NB4 (cell line): ENCODE measurements at regions not wholly inside any gene's neighbourhood (a gene's known extent, or its start where the extent isn't known, plus 50 kb on each side); places are given as distances from the start of the nearest gene placed in this dataset.

Source experiments
- DNase-seq: peaks from one replicate; pipeline ENCODE4 v3.0.0; 2010; ENCODE audit warnings: low read depth
- H3K4me3 ChIP-seq: one replicate; pipeline ENCODE4 v1.5.1; 2011; ENCODE audit warnings: mild to moderate bottlenecking, low read depth, low read length, moderate library complexity
- MAX ChIP-seq: IDR thresholded peaks from 2 replicates; pipeline ENCODE4 v1.6.1; 2011; ENCODE audit warnings: low read depth, low read length
- MYC ChIP-seq: IDR thresholded peaks from 2 replicates; pipeline ENCODE4 v1.6.1; 2011; ENCODE audit warnings: low read depth, low read length
- POLR2A ChIP-seq: IDR thresholded peaks from 2 replicates; pipeline ENCODE4 v1.6.1; 2011; ENCODE audit warnings: mild to moderate bottlenecking; ENCODE audit not compliant: insufficient read length; ENCODE audit errors: extremely low read depth
- TF ChIP-seq, protein P1 (sequence below): IDR thresholded peaks from one replicate; pipeline ENCODE4 v1.5.1; 2012; ENCODE audit warnings: low read depth, low read length

DNA sequence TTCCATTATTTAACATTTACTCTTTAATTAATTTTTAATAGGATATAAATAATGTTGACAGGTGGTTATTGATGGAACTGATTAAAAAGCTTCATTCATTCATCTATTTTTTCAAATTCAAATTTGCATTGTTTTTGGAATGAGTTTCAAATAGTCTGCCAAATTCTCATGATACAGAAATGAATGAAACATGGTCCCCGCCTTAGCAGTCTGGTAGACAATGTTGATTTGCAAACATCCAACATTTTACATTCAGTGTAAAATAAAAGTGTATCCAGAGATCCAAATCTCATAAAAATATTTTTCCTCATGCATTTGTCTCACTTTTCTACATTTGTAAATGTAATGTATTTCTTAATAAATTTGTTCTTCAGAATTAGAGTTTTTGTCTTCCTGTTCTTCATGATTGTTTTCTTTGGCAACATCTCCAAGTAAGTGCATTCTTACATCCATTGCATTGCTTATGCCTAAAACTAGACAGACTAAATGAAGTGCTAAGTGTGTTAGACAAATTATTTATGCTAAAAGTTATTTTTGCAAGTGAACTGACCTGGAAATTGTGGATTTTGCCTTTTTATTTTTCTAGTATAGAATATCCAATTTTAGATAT is 142.3 kb downstream of the PCDH18 start:
- H3K4me3 ChIP-seq: no peak overlapping the region
- no peak for DNase-seq
- TF ChIP-seq, protein P1, sequence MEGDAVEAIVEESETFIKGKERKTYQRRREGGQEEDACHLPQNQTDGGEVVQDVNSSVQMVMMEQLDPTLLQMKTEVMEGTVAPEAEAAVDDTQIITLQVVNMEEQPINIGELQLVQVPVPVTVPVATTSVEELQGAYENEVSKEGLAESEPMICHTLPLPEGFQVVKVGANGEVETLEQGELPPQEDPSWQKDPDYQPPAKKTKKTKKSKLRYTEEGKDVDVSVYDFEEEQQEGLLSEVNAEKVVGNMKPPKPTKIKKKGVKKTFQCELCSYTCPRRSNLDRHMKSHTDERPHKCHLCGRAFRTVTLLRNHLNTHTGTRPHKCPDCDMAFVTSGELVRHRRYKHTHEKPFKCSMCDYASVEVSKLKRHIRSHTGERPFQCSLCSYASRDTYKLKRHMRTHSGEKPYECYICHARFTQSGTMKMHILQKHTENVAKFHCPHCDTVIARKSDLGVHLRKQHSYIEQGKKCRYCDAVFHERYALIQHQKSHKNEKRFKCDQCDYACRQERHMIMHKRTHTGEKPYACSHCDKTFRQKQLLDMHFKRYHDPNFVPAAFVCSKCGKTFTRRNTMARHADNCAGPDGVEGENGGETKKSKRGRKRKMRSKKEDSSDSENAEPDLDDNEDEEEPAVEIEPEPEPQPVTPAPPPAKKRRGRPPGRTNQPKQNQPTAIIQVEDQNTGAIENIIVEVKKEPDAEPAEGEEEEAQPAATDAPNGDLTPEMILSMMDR: no peak
- TF ChIP-seq MAX (no peak), MYC (no peak), POLR2A (no peak)

GRCh38 chr4:137387924-137388323 is 144.4 kb downstream of the PCDH18 start:
- no peak overlapping the region for H3K4me3 ChIP-seq
- TF ChIP-seq MYC (no peak), POLR2A (no peak), MAX (no peak)
- TF ChIP-seq, protein P1: no peak
- DNase-seq: no peak

DNA sequence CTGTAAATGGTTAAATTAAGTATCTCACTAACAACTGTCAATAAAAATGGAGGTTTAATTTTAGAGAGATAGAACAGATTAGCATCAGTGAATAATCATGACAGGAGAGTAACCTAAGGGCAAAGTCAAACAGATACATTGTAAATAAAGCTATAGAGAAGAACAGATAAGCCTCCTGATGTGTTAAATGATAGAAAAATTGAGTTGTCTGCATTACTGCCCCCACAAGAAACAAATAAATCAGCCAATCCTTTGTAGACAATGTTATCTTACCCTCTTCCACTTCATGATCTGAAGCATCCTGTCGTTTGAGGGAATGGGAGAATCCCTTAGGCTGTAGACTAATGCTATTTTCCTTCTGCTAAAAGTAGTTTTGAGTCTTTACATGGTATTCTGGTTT is 147.8 kb downstream of the PCDH18 start:
- DNase-seq: no peak
- TF ChIP-seq POLR2A (no peak), MYC (no peak), MAX (no peak)
- TF ChIP-seq, protein P1: no peak
- no peak overlapping the region for H3K4me3 ChIP-seq

DNA sequence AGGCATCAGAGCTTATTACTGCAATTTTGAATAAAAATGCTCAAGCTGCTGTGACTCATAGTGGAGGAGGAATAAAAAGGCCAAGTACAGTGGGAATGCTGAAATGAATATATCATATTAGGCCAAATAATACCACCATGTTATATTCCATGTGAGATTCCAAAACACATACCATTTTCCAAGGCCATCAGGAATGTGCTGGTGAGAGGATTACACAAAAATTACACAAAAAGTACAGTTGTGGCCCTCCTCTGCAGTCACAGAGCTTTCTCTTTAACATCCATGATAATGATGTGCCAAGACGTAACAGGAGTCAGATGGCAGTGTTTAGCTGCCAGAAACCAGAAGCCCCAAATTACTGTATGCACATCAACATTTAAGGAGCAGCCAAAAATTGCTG is 153.5 kb downstream of the PCDH18 start:
- TF ChIP-seq, protein P1: no peak
- TF ChIP-seq POLR2A (no peak), MAX (no peak), MYC (no peak)
- DNase-seq: no peak
- no peak overlapping the region for H3K4me3 ChIP-seq

GRCh38 chr4:137378393-137378792 is 153.9 kb downstream of the PCDH18 start:
- TF ChIP-seq, protein P1: no peak
- TF ChIP-seq MAX (no peak), MYC (no peak), POLR2A (no peak)
- no peak overlapping the region for H3K4me3 ChIP-seq
- no peak for DNase-seq

- H3K4me3 ChIP-seq: no peak overlapping the region
- TF ChIP-seq, protein P1: no peak
- TF ChIP-seq MYC: no peak
- no peak for TF ChIP-seq MAX
- no peak for TF ChIP-seq POLR2A
- DNase-seq: no peak
These were observed 156.0 kb downstream of the PCDH18 start for GRCh38 chr4:137376312-137376711.
